Middle frontal gyrus (tissue), 1 donor: ENCODE measurements at regions not wholly inside any gene's neighbourhood (a gene's known extent, or its start where the extent isn't known, plus 50 kb on each side); places are given as distances from the start of the nearest gene placed in this dataset.
"Not testable (repeated sequence)": the region's sequence is repeated elsewhere in the genome, so short reads cannot be mapped to it uniquely, and the experiment has no call there.

Experiments used
- DNase-seq: peaks from one replicate; pipeline ENCODE4 v3.0.0-alpha.2; 2015; ENCODE audit warnings: low spot score; ENCODE audit errors: extremely low spot score

DNA sequence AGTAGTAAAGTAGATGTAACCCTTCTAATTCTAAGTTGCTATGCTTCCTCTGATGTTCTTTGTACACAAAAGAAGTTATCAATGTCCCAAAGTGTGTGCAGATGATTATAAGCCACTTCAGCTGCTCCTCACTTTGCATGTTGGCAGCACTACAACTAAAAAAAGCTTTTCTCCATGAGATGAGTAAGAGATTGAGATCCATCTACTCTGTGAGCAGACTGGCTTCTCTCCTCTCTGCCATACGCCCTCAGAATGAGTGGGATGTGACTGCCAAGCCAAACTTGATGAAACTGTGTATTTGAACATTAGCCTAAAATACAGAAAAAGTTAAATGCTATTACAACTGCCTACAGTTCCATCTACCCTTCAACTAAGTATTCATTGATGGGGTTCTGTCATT, 102.9 kb upstream of the ETV1 start:
- peak; percentile 49 for DNase-seq

GRCh38 chr7:14085901-14086300, 96.4 kb upstream of the ETV1 start:
- DNase-seq: no peak

DNA sequence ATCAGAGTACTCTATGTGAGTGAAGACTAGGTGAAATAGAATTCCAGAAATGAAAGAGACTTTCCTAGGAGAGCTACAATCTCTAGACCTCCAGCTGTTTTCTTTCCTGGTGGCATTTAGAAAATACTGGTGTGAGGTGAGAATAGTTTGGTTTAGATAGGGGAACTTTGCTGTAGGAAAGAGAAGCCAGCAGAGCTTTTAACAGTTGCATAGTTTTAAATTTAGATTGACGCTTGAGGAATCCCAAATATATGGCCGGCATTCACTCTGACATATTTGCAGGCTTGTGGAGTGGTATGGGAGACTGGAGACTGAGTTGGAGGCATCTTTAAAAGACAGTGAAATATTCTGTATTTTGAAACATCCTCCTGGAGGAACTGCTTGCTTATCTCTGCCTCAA, 94.3 kb upstream of the ETV1 start:
- DNase-seq: no peak

GRCh38 chr7:14073988-14074387, 84.5 kb upstream of the ETV1 start:
- DNase-seq: no peak

DNA sequence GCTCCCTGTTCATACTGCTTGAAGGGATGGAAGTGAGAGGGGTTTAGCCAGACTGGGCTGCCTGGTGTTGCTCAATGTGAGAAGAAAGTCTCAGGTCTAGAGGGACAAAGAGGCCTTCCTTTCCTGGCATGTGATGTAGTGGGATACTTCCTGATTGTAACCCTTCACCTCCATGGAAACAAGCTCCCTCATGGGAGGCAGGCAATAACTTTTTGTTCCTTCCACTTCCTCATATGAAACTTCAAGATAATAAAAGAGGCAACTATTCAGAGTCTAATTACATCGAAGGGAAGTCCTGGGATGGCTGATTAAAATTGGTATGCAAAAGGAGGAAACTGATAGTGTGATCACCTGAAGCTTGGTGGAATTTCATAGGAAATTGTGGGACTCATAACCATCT, 84.1 kb upstream of the ETV1 start:
- DNase-seq: no peak

DNA sequence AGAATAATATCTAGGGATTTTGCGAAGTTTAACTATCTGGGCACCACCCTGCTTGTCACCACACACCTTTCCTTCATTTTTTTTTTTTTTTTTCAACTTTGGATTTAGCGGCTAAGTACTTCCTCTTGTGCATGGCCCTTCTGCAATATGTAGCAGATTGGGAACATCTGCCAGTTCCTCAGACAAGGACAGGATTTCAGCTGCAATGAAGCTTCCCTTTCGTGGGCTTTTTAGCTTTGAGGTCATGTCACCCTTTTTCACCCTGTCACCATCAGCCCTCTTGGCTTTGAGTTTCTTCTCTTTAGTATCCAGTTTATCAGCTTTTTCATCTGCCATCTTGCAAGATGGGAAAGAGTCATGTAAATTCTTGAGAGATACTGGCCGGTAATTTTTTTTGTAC, 81.6 kb upstream of the ETV1 start:
- DNase-seq: no peak

DNA sequence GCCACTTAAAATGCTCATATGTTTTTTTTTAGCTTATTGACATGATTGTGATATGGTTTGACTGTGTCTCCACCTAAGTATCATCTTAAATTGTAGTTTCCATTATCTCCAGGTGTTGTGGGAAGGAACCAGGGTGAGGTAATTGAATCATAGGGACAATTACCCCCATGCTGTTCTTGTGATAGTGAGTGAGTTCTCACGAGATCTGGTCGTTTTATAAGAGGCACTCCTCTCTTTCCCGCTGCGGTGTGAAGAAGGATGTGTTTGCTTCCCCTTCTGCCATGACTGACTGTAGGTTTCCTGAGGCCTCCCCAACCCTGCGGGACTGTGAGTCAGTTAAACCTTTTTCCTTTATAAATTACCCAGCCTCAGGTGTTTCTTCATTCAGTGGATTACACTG, 80.5 kb upstream of the ETV1 start:
- no peak for DNase-seq

DNA sequence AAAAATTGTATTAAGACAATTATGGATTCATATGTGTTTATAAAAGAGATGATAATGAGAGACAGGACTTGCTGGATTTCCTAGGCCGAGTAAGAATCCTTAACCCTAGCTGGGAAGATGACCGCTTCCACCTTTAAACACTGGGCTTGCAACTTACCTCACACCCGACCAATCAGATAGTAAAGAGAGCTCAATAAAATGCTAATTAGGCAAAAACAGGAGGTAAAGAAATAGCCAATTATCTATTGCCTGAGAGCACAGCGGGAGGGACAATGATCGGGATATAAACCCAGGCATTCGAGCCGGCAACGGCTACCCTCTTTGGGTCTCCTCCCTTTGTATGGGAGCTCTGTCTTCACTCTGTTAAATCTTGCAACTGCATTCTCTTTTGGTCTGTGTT, 77.3 kb upstream of the ETV1 start:
- not testable (repeated sequence) for DNase-seq

- no peak for DNase-seq
Observed at GRCh38 chr7:14065286-14065685, 75.8 kb upstream of the ETV1 start.

- no peak for DNase-seq
Observed at GRCh38 chr7:14055813-14056212, 66.3 kb upstream of the ETV1 start.

DNA sequence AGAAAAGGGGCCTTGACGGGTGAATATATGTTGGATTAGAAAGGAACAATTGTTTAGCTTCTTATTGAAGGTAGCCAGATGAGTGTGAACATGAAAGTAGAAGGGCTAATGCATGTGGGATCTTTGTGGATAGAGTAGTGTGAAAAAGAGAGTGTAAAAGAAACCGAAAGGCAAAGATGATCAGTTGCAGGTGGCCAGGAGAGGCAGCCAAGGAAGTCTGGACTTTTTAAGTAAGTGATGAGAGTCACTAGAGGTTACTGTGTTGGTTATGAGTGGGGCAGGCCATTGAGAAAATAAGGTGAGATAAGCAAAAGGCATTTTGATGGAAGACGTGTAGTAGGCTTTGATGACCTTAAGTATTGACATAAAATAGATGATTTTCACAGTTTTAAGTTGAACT, 64.7 kb upstream of the ETV1 start:
- no peak for DNase-seq

DNA sequence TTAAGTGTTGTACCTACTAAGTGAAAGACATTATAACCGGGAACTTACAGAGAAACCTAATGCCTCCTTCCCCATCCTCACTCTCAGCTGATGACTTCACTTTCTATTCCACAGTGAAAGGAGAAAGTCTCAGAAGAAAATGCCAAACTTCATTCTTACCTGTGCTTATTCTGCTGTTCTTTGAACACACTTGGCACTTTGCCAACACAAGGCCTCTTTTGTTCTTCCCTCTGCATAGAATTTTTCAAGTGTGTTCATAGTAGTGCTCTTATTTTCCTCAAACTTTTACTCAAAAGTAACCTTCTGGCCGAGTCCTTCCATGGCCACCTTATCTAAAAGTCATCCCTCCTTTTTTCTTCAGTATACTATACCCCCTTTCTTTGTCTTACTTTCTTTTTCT, 59.4 kb upstream of the ETV1 start:
- no peak for DNase-seq

DNA sequence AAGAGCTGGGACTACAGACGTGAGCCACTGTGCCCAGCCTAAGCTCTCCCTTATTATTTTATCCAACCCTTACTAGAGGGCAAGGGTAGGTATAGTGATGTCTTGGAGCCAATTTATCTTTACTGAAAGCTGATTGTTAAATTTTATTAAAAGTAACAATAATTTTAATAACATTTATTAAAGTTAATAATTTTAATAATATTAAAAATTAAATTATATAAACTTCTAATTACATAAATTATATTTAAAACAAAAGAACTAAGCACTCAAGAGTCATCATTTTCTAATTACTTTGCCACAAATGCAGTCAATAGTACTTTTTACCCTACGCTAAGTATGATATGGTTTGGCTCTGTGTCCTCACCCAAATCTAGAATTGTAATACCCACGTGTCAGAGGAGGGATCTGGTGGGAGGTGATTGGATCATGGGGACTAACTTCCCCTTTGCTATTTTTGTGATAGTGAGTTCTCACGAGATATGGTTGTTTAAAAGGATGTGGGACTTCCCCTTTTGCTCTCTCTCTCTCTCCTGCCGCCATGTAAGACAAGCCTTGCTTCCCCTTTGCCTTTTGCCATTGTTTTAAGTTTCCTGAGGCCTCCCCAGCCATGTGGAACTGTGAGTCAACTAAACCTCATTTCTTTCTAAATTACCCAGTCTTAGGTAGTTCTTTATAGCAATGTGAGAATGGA, 58.4 kb upstream of the ETV1 start:
- DNase-seq: no peak

GRCh38 chr7:14045651-14046050, 56.2 kb upstream of the ETV1 start:
- no peak for DNase-seq

GRCh38 chr7:14040528-14040927, 51.1 kb upstream of the ETV1 start:
- no peak for DNase-seq
